Neural cell (in vitro differentiated cells): ENCODE measurements at regions not wholly inside any gene's neighbourhood (a gene's known extent, or its start where the extent isn't known, plus 50 kb on each side); places are given as distances from the start of the nearest gene placed in this dataset.

Experiments
- H2AFZ ChIP-seq: fragments of 200-600, 300-800 bp; sonication (generic), shearing (Covaris generic); 2 replicates; pipeline ENCODE4 v1.6.0; 2014; ENCODE audit warnings: low read depth, mild to moderate bottlenecking, antibody characterized with exemption, low read length, moderate library complexity
- H3F3A ChIP-seq: fragments of 200-600 bp; shearing (Covaris generic); 2 replicates; pipeline ENCODE4 v1.6.1; 2016; ENCODE audit warnings: mild to moderate bottlenecking, moderate library complexity, mixed read lengths, antibody characterized with exemption, low read length; ENCODE audit not compliant: insufficient read depth, poor library complexity, severe bottlenecking
- H3K27ac ChIP-seq: fragments of 200-600, 300-800 bp; sonication (generic), shearing (Covaris generic); 2 replicates; pipeline ENCODE4 v1.5.1; 2014; ENCODE audit warnings: mild to moderate bottlenecking, low read length, moderate library complexity
- H3K27me3 ChIP-seq: fragments of 300-800, 200-600 bp; sonication (generic), shearing (Covaris generic); 2 replicates; pipeline ENCODE4 v1.6.0; 2014; ENCODE audit warnings: mild to moderate bottlenecking, low read depth, low read length, moderate library complexity; ENCODE audit not compliant: insufficient read depth
- H3K36me3 ChIP-seq: fragments of 300-800, 200-600 bp; sonication (generic), shearing (Covaris generic); 2 replicates; pipeline ENCODE4 v1.5.1; 2014; ENCODE audit warnings: mild to moderate bottlenecking, antibody characterized with exemption, low read length, moderate library complexity; ENCODE audit not compliant: insufficient read depth
- H3K4me2 ChIP-seq: fragments of 300-800, 200-600 bp; sonication (generic), shearing (Covaris generic); 2 replicates; pipeline ENCODE4 v1.6.0; 2014; ENCODE audit warnings: mild to moderate bottlenecking, low read length
- H3K4me3 ChIP-seq: fragments of 300-800, 200-600 bp; sonication (generic), shearing (Covaris generic); 2 replicates; pipeline ENCODE4 v1.5.1; 2014; ENCODE audit warnings: mild to moderate bottlenecking, low read length, moderate library complexity
- H3K79me2 ChIP-seq: fragments of 200-600 bp; shearing (Covaris generic); replicated peaks from 2 replicates; pipeline ENCODE4 v1.6.0; 2014; ENCODE audit warnings: mild to moderate bottlenecking, low read length, moderate library complexity; ENCODE audit not compliant: insufficient read depth
- H3K9ac ChIP-seq: fragments of 300-800, 200-600 bp; sonication (generic), shearing (Covaris generic); 2 replicates; pipeline ENCODE4 v1.6.1; 2016; ENCODE audit warnings: mild to moderate bottlenecking, low read length, mixed read lengths
- H3K9me2 ChIP-seq: fragments of 200-600 bp; shearing (Covaris generic); 2 replicates; pipeline ENCODE4 v1.6.1; 2016; ENCODE audit warnings: mild to moderate bottlenecking, low read length, mixed read lengths; ENCODE audit not compliant: insufficient read depth
- H3K9me3 ChIP-seq: fragments of 200-600, 300-800 bp; sonication (generic), shearing (Covaris generic); 2 replicates; pipeline ENCODE4 v1.6.1; 2016; ENCODE audit warnings: mild to moderate bottlenecking, mixed run types, low read length, moderate library complexity, mixed read lengths
- H4K20me1 ChIP-seq: fragments of 200-600 bp; shearing (Covaris generic); 2 replicates; pipeline ENCODE4 v1.6.1; 2016; ENCODE audit warnings: mild to moderate bottlenecking, mixed run types; ENCODE audit not compliant: insufficient read depth
- EP300 ChIP-seq: fragments of 450-650 bp; conservative IDR thresholded peaks from 2 replicates; pipeline ENCODE4 v1.6.1; 2014; ENCODE audit warnings: antibody characterized with exemption, mild to moderate bottlenecking, moderate library complexity; ENCODE audit not compliant: poor library complexity, severe bottlenecking
- EZH2 ChIP-seq: fragments of 200-600, 300-800 bp; shearing (Covaris generic), sonication (generic); IDR thresholded peaks from 2 replicates; pipeline ENCODE4 v1.6.1; 2014; ENCODE audit warnings: antibody characterized with exemption, low read length, borderline replicate concordance, mild to moderate bottlenecking; ENCODE audit not compliant: insufficient read depth, poor library complexity, severe bottlenecking
- MXI1 ChIP-seq: fragments of 450-650 bp; conservative IDR thresholded peaks from 2 replicates; pipeline ENCODE4 v1.6.1; 2014; ENCODE audit warnings: antibody characterized with exemption, mild to moderate bottlenecking; ENCODE audit not compliant: poor library complexity, severe bottlenecking
- POLR2AphosphoS5 ChIP-seq: IDR thresholded peaks from 2 replicates; pipeline ENCODE4 v1.6.1; 2012
- RAD21 ChIP-seq: fragments of 450-650 bp; conservative IDR thresholded peaks from 2 replicates; pipeline ENCODE4 v1.6.1; 2014; ENCODE audit warnings: antibody characterized with exemption, mild to moderate bottlenecking, moderate library complexity
- SMC3 ChIP-seq: fragments of 450-650 bp; conservative IDR thresholded peaks from 2 replicates; pipeline ENCODE4 v1.6.1; 2014; ENCODE audit warnings: antibody characterized with exemption, mild to moderate bottlenecking, moderate library complexity; ENCODE audit not compliant: poor library complexity
- TAF1 ChIP-seq: IDR thresholded peaks from 2 replicates; pipeline ENCODE4 v1.6.1; 2012; ENCODE audit warnings: low read depth
- TF ChIP-seq, protein P1 (sequence below): IDR thresholded peaks from 2 replicates; pipeline ENCODE4 v1.6.1; 2012; ENCODE audit warnings: borderline replicate concordance
- TF ChIP-seq, protein P2 (sequence below): fragments of 450-650 bp; IDR thresholded peaks from 2 replicates; pipeline ENCODE4 v1.5.1; 2014; ENCODE audit warnings: antibody characterized with exemption, mild to moderate bottlenecking, moderate library complexity; ENCODE audit not compliant: poor library complexity, severe bottlenecking

DNA sequence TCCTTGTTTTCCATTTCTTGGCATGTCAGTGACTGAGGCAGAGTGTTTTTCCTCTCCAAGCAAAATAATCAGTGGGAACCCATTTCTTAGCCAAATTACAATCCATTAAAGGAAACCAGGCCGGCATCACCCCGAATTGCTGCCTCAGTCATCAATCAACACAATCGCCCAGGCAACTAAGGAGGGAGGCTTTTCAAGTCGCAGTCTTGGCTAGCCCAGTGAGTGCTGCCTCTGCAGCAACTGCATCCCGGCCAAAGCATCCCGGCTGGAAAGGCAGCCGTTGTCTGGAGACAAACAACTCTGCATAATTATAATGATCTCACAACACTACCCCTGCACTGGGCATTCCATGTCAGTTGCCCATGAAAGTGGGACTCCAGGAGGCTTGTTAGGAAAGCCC is 213.5 kb upstream of the PRICKLE2 start:
- no peak overlapping the region for H3K27ac ChIP-seq
- H3K27me3 ChIP-seq, result no peaks in the 10 kb centered on the region
- H3F3A ChIP-seq, result no peaks in the 10 kb centered on the region
- H3K79me2 ChIP-seq, result no peaks in the 10 kb centered on the region
- H3K36me3 ChIP-seq, result no peaks in the 10 kb centered on the region
- TF ChIP-seq, protein P1, sequence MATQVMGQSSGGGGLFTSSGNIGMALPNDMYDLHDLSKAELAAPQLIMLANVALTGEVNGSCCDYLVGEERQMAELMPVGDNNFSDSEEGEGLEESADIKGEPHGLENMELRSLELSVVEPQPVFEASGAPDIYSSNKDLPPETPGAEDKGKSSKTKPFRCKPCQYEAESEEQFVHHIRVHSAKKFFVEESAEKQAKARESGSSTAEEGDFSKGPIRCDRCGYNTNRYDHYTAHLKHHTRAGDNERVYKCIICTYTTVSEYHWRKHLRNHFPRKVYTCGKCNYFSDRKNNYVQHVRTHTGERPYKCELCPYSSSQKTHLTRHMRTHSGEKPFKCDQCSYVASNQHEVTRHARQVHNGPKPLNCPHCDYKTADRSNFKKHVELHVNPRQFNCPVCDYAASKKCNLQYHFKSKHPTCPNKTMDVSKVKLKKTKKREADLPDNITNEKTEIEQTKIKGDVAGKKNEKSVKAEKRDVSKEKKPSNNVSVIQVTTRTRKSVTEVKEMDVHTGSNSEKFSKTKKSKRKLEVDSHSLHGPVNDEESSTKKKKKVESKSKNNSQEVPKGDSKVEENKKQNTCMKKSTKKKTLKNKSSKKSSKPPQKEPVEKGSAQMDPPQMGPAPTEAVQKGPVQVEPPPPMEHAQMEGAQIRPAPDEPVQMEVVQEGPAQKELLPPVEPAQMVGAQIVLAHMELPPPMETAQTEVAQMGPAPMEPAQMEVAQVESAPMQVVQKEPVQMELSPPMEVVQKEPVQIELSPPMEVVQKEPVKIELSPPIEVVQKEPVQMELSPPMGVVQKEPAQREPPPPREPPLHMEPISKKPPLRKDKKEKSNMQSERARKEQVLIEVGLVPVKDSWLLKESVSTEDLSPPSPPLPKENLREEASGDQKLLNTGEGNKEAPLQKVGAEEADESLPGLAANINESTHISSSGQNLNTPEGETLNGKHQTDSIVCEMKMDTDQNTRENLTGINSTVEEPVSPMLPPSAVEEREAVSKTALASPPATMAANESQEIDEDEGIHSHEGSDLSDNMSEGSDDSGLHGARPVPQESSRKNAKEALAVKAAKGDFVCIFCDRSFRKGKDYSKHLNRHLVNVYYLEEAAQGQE, result no peak
- no peak for TF ChIP-seq MXI1
- TF ChIP-seq RAD21, result no peak
- no peak for TF ChIP-seq TAF1
- TF ChIP-seq EP300, result no peak
- TF ChIP-seq, protein P2, sequence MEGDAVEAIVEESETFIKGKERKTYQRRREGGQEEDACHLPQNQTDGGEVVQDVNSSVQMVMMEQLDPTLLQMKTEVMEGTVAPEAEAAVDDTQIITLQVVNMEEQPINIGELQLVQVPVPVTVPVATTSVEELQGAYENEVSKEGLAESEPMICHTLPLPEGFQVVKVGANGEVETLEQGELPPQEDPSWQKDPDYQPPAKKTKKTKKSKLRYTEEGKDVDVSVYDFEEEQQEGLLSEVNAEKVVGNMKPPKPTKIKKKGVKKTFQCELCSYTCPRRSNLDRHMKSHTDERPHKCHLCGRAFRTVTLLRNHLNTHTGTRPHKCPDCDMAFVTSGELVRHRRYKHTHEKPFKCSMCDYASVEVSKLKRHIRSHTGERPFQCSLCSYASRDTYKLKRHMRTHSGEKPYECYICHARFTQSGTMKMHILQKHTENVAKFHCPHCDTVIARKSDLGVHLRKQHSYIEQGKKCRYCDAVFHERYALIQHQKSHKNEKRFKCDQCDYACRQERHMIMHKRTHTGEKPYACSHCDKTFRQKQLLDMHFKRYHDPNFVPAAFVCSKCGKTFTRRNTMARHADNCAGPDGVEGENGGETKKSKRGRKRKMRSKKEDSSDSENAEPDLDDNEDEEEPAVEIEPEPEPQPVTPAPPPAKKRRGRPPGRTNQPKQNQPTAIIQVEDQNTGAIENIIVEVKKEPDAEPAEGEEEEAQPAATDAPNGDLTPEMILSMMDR, result no peak
- TF ChIP-seq POLR2AphosphoS5, result no peak
- TF ChIP-seq SMC3, result no peak
- no peak for TF ChIP-seq EZH2
- H3K9me3 ChIP-seq, result no peaks in the 10 kb centered on the region
- H2AFZ ChIP-seq, result no peak overlapping the region
- no peak overlapping the region for H3K4me3 ChIP-seq
- no peaks in the 10 kb centered on the region for H3K9me2 ChIP-seq
- H3K9ac ChIP-seq, result no peak overlapping the region
- H3K4me2 ChIP-seq, result no peak overlapping the region
- H4K20me1 ChIP-seq, result no peaks in the 10 kb centered on the region

DNA sequence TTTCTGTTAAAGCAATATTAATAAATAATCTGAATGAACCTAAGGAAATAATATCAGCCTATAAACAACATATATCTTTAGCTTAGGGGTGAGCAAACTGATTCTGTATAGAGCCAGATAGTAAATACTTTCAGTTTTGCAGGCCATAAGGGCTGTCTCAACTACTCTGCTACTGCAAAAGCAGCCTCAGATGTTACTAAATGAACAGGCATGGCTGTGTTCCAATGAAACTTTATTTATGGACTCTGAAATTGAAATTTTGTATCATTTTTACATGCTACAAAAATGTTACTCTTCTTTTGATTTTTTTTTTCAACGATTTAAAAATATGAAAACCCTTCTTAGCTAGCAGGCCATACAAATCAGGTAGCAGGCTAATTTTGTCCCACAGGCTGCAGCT is 212.8 kb upstream of the PRICKLE2 start:
- Histone ChIP-seq H3K9me2 (no peaks in the 10 kb centered on the region), H3K4me2 (no peak overlapping the region)

More for the DNA sequence above, 212.8 kb upstream of the PRICKLE2 start:
- Histone ChIP-seq H4K20me1 (no peaks in the 10 kb centered on the region), H3K79me2 (no peaks in the 10 kb centered on the region), H3K27ac (no peak overlapping the region), H2AFZ (no peak overlapping the region), H3K9ac (no peak overlapping the region), H3K36me3 (no peaks in the 10 kb centered on the region), H3K4me3 (no peak overlapping the region), H3K9me3 (peaks cover 4% of the 10 kb centered on the region), H3F3A (no peaks in the 10 kb centered on the region), H3K27me3 (no peaks in the 10 kb centered on the region)
- no peak for TF ChIP-seq EZH2
- TF ChIP-seq, protein P1, result no peak
- no peak for TF ChIP-seq POLR2AphosphoS5
- TF ChIP-seq EP300, result no peak
- TF ChIP-seq SMC3, result no peak
- TF ChIP-seq TAF1, result no peak
- TF ChIP-seq, protein P2, result no peak
- no peak for TF ChIP-seq RAD21
- no peak for TF ChIP-seq MXI1
